WTC11 (cell line): ENCODE measurements at regions not wholly inside any gene's neighbourhood (a gene's known extent, or its start where the extent isn't known, plus 50 kb on each side); places are given as distances from the start of the nearest gene placed in this dataset.

Experiments
- ATAC-seq: fragments of 200-7000 bp; cut with Tn5 transposase; 2 replicates; pipeline ENCODE4 v1.10.0; 2021; ENCODE audit warnings: mild to moderate bottlenecking, moderate library complexity
- CTCF ChIA-PET: fragments of 300-600 bp; sonication (Branson Sonifier 250); formaldehyde crosslinking; loops from one replicate; lab custom pipeline; 2021; ENCODE audit warnings: antibody characterized with exemption; lab: Charles Lee
- POLR2A ChIA-PET: fragments of 350-600 bp; sonication (Branson Sonifier 250); formaldehyde crosslinking; loops from one replicate; lab custom pipeline; 2021; ENCODE audit warnings: antibody characterized with exemption; lab: Charles Lee
- DNase-seq: peaks from one replicate; pipeline ENCODE4 v3.0.0; 2021; ENCODE audit warnings: low spot score
- H3K27ac Mint-ChIP-seq: 2 replicates; pipeline ENCODE4 v1.8.0; 2021; ENCODE audit warnings: mixed read lengths
- H3K27me3 Mint-ChIP-seq: 2 replicates; pipeline ENCODE4 v1.8.0; 2021; ENCODE audit warnings: low read depth, mild to moderate bottlenecking, moderate library complexity, mixed read lengths
- H3K36me3 Mint-ChIP-seq: 2 replicates; pipeline ENCODE4 v1.8.0; 2021; ENCODE audit warnings: mixed read lengths
- H3K4me1 Mint-ChIP-seq: 2 replicates; pipeline ENCODE4 v1.8.0; 2022; ENCODE audit warnings: mixed read lengths
- H3K4me3 Mint-ChIP-seq: 2 replicates; pipeline ENCODE4 v1.8.0; 2021; ENCODE audit warnings: mild to moderate bottlenecking, moderate library complexity, mixed read lengths
- H3K9me3 Mint-ChIP-seq: 2 replicates; pipeline ENCODE4 v1.8.0; 2021; ENCODE audit warnings: mixed read lengths
- CREB1 ChIP-seq: sonication (generic); formaldehyde crosslinking; IDR thresholded peaks from 2 replicates; pipeline ENCODE4 v1.8.0; 2023; ENCODE audit warnings: mild to moderate bottlenecking, missing genetic modification reagents
- FOXJ3 ChIP-seq: sonication (generic); formaldehyde crosslinking; IDR thresholded peaks from 2 replicates; pipeline ENCODE4 v1.9.0; 2021; ENCODE audit warnings: missing genetic modification reagents, mild to moderate bottlenecking, borderline replicate concordance
- JUN ChIP-seq: sonication (generic); formaldehyde crosslinking; IDR thresholded peaks from 2 replicates; pipeline ENCODE4 v1.8.0; 2023; ENCODE audit warnings: mild to moderate bottlenecking, missing genetic modification reagents
- MLX ChIP-seq: sonication (generic); formaldehyde crosslinking; IDR thresholded peaks from 2 replicates; pipeline ENCODE4 v1.8.1; 2023; ENCODE audit warnings: mild to moderate bottlenecking, missing genetic modification reagents, moderate library complexity
- MYBL2 ChIP-seq: sonication (generic); formaldehyde crosslinking; IDR thresholded peaks from 2 replicates; pipeline ENCODE4 v1.8.1; 2023; ENCODE audit warnings: mild to moderate bottlenecking, moderate library complexity, missing genetic modification reagents
- NFE2L1 ChIP-seq: sonication (generic); formaldehyde crosslinking; IDR thresholded peaks from 2 replicates; pipeline ENCODE4 v1.8.1; 2023; ENCODE audit warnings: missing genetic modification reagents
- NFYB ChIP-seq: sonication (generic); formaldehyde crosslinking; conservative IDR thresholded peaks from 2 replicates; pipeline ENCODE4 v1.8.0; 2022; ENCODE audit warnings: low read depth, missing genetic modification reagents
- NR2C2 ChIP-seq: sonication (generic); formaldehyde crosslinking; IDR thresholded peaks from 2 replicates; pipeline ENCODE4 v1.8.0; 2022; ENCODE audit warnings: mild to moderate bottlenecking, missing genetic modification reagents
- SMAD4 ChIP-seq: sonication (generic); formaldehyde crosslinking; IDR thresholded peaks from 2 replicates; pipeline ENCODE4 v1.8.0; 2022; ENCODE audit warnings: mild to moderate bottlenecking, missing genetic modification reagents
- SOX15 ChIP-seq: fragments of 250-450 bp; sonication (Bioruptor Pico); IDR thresholded peaks from 2 replicates; pipeline ENCODE4 v1.9.0; 2021; ENCODE audit warnings: mild to moderate bottlenecking
- TCF7 ChIP-seq: sonication (generic); formaldehyde crosslinking; IDR thresholded peaks from 2 replicates; pipeline ENCODE4 v1.8.0; 2022; ENCODE audit warnings: mild to moderate bottlenecking, low read depth, missing genetic modification reagents, moderate library complexity
- USF2 ChIP-seq: sonication (generic); formaldehyde crosslinking; IDR thresholded peaks from 2 replicates; pipeline ENCODE4 v1.8.1; 2023; ENCODE audit warnings: mild to moderate bottlenecking, missing genetic modification reagents, moderate library complexity
- ZBTB21 ChIP-seq: sonication (generic); formaldehyde crosslinking; IDR thresholded peaks from 2 replicates; pipeline ENCODE4 v1.8.1; 2023; ENCODE audit warnings: mild to moderate bottlenecking, missing genetic modification reagents, borderline replicate concordance
- ZNF138 ChIP-seq: sonication (generic); formaldehyde crosslinking; conservative IDR thresholded peaks from 2 replicates; pipeline ENCODE4 v1.8.1; 2022; ENCODE audit warnings: mild to moderate bottlenecking, moderate library complexity, missing genetic modification reagents
- ZNF219 ChIP-seq: sonication (generic); formaldehyde crosslinking; IDR thresholded peaks from 2 replicates; pipeline ENCODE4 v1.8.0; 2023; ENCODE audit warnings: missing genetic modification reagents, mild to moderate bottlenecking, borderline replicate concordance
- ZNF263 ChIP-seq: sonication (generic); formaldehyde crosslinking; IDR thresholded peaks from 2 replicates; pipeline ENCODE4 v1.8.1; 2022; ENCODE audit warnings: low read depth, mild to moderate bottlenecking, moderate library complexity, missing genetic modification reagents
- ZSCAN18 ChIP-seq: fragments of 250-450 bp; sonication (Bioruptor Pico); IDR thresholded peaks from 2 replicates; pipeline ENCODE4 v2.1.2; 2022; ENCODE audit warnings: mild to moderate bottlenecking, moderate library complexity
- TF ChIP-seq, protein P1 (sequence below): sonication (generic); formaldehyde crosslinking; conservative IDR thresholded peaks from 2 replicates; pipeline ENCODE4 v1.8.1; 2022; ENCODE audit warnings: mild to moderate bottlenecking, missing genetic modification reagents
- TF ChIP-seq, protein P2 (sequence below): sonication (generic); formaldehyde crosslinking; IDR thresholded peaks from 2 replicates; pipeline ENCODE4 v1.8.1; 2023; ENCODE audit warnings: mild to moderate bottlenecking, missing genetic modification reagents, borderline replicate concordance
- TF ChIP-seq, protein P3 (sequence below): fragments of 250-450 bp; sonication (Bioruptor Pico); IDR thresholded peaks from 2 replicates; pipeline ENCODE4 v1.9.0; 2021; ENCODE audit warnings: mild to moderate bottlenecking
- TF ChIP-seq, protein P4 (sequence below): sonication (generic); formaldehyde crosslinking; IDR thresholded peaks from 2 replicates; pipeline ENCODE4 v1.8.0; 2022; ENCODE audit warnings: mild to moderate bottlenecking, missing genetic modification reagents

GRCh38 chr4:107404591-107405300 lies 315.3 kb downstream of the PAPSS1 start:
- ATAC-seq = no peak
- H3K4me1 Mint-ChIP-seq = peaks cover 2% of the 10 kb centered on the region; the same call in 1 of the 2 replicates

GRCh38 chr4:107402291-107402690 lies 317.7 kb downstream of the PAPSS1 start:
- H3K27me3 Mint-ChIP-seq = no peaks in the 10 kb centered on the region; the same call in 1 of the 2 replicates
- no peak overlapping the region for H3K27ac Mint-ChIP-seq
- CTCF ChIA-PET = no interaction called here
- no peak for ATAC-seq
- peaks cover 7% of the 10 kb centered on the region for H3K9me3 Mint-ChIP-seq
- no peaks in the 10 kb centered on the region for H3K36me3 Mint-ChIP-seq
- H3K4me3 Mint-ChIP-seq = no peak overlapping the region
- peaks cover 1% of the 10 kb centered on the region; the same call in 1 of the 2 replicates for H3K4me1 Mint-ChIP-seq
- DNase-seq = no peak
- POLR2A ChIA-PET = no interaction called here
- TF ChIP-seq, protein P1, sequence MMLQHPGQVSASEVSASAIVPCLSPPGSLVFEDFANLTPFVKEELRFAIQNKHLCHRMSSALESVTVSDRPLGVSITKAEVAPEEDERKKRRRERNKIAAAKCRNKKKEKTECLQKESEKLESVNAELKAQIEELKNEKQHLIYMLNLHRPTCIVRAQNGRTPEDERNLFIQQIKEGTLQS = no peak
- no peak for TF ChIP-seq SOX15 (CRISPR knock-in tag)
- TF ChIP-seq CREB1 (CRISPR knock-in tag) = no peak
- no peak for TF ChIP-seq SMAD4 (CRISPR knock-in tag)
- no peak for TF ChIP-seq ZNF219 (CRISPR knock-in tag)
- TF ChIP-seq MYBL2 = no peak
- TF ChIP-seq, protein P2, sequence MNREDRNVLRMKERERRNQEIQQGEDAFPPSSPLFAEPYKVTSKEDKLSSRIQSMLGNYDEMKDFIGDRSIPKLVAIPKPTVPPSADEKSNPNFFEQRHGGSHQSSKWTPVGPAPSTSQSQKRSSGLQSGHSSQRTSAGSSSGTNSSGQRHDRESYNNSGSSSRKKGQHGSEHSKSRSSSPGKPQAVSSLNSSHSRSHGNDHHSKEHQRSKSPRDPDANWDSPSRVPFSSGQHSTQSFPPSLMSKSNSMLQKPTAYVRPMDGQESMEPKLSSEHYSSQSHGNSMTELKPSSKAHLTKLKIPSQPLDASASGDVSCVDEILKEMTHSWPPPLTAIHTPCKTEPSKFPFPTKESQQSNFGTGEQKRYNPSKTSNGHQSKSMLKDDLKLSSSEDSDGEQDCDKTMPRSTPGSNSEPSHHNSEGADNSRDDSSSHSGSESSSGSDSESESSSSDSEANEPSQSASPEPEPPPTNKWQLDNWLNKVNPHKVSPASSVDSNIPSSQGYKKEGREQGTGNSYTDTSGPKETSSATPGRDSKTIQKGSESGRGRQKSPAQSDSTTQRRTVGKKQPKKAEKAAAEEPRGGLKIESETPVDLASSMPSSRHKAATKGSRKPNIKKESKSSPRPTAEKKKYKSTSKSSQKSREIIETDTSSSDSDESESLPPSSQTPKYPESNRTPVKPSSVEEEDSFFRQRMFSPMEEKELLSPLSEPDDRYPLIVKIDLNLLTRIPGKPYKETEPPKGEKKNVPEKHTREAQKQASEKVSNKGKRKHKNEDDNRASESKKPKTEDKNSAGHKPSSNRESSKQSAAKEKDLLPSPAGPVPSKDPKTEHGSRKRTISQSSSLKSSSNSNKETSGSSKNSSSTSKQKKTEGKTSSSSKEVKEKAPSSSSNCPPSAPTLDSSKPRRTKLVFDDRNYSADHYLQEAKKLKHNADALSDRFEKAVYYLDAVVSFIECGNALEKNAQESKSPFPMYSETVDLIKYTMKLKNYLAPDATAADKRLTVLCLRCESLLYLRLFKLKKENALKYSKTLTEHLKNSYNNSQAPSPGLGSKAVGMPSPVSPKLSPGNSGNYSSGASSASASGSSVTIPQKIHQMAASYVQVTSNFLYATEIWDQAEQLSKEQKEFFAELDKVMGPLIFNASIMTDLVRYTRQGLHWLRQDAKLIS = no peak
- no peak for TF ChIP-seq NR2C2
- TF ChIP-seq NFE2L1 (CRISPR knock-in tag) = no peak
- TF ChIP-seq ZNF263 (CRISPR knock-in tag) = no peak

More at GRCh38 chr4:107404591-107405300, 315.3 kb downstream of the PAPSS1 start:
- TF ChIP-seq ZBTB21 (CRISPR knock-in tag) = no peak
- no peak for TF ChIP-seq SOX15 (CRISPR knock-in tag)
- TF ChIP-seq, protein P3, sequence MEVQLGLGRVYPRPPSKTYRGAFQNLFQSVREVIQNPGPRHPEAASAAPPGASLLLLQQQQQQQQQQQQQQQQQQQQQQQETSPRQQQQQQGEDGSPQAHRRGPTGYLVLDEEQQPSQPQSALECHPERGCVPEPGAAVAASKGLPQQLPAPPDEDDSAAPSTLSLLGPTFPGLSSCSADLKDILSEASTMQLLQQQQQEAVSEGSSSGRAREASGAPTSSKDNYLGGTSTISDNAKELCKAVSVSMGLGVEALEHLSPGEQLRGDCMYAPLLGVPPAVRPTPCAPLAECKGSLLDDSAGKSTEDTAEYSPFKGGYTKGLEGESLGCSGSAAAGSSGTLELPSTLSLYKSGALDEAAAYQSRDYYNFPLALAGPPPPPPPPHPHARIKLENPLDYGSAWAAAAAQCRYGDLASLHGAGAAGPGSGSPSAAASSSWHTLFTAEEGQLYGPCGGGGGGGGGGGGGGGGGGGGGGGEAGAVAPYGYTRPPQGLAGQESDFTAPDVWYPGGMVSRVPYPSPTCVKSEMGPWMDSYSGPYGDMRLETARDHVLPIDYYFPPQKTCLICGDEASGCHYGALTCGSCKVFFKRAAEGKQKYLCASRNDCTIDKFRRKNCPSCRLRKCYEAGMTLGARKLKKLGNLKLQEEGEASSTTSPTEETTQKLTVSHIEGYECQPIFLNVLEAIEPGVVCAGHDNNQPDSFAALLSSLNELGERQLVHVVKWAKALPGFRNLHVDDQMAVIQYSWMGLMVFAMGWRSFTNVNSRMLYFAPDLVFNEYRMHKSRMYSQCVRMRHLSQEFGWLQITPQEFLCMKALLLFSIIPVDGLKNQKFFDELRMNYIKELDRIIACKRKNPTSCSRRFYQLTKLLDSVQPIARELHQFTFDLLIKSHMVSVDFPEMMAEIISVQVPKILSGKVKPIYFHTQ (CRISPR knock-in tag) = no peak
- TF ChIP-seq JUN (CRISPR knock-in tag) = no peak
- no peak for TF ChIP-seq NFYB (CRISPR knock-in tag)
- TF ChIP-seq TCF7 (CRISPR knock-in tag) = no peak
- TF ChIP-seq ZNF219 (CRISPR knock-in tag) = no peak
- TF ChIP-seq ZNF138 (CRISPR knock-in tag) = no peak
- TF ChIP-seq MLX (CRISPR knock-in tag) = no peak
- no peak for TF ChIP-seq FOXJ3
- no peak for TF ChIP-seq USF2
- TF ChIP-seq ZSCAN18 = no peak
- TF ChIP-seq, protein P4, sequence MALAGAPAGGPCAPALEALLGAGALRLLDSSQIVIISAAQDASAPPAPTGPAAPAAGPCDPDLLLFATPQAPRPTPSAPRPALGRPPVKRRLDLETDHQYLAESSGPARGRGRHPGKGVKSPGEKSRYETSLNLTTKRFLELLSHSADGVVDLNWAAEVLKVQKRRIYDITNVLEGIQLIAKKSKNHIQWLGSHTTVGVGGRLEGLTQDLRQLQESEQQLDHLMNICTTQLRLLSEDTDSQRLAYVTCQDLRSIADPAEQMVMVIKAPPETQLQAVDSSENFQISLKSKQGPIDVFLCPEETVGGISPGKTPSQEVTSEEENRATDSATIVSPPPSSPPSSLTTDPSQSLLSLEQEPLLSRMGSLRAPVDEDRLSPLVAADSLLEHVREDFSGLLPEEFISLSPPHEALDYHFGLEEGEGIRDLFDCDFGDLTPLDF = no peak
- no peak overlapping the region for H3K27ac Mint-ChIP-seq
- no peaks in the 10 kb centered on the region for H3K36me3 Mint-ChIP-seq
- POLR2A ChIA-PET = no interaction called here
- H3K9me3 Mint-ChIP-seq = 0 out of 2 replicates have a peak, but pooled peaks cover under 1% of the 10 kb centered on the region
- CTCF ChIA-PET = no interaction called here
- H3K4me3 Mint-ChIP-seq = no peak overlapping the region
- no peaks in the 10 kb centered on the region; the same call in 1 of the 2 replicates for H3K27me3 Mint-ChIP-seq
- DNase-seq = no peak
